GM12878 (cell line): ENCODE measurements at regions not wholly inside any gene's neighbourhood (a gene's known extent, or its start where the extent isn't known, plus 50 kb on each side); places are given as distances from the start of the nearest gene placed in this dataset.

Experiments
- ATAC-seq: fragments of 200-7000 bp; cut with Tn5 transposase; 3 replicates; pipeline ENCODE4 v1.9.1; 2020; ENCODE audit warnings: mild to moderate bottlenecking, moderate library complexity
- BruUV-seq: library from RNA; stranded (reverse); fragments of 400-500 nt; replicated peaks from 2 replicates; lab custom pipeline; 2021; lab: Mats Ljungman, UMichigan
- CTCF ChIA-PET: fragments of 300-600 bp; sonication (Branson Sonifier 250); formaldehyde crosslinking; extraction: SDS; loops from one replicate; lab custom pipeline; 2021; ENCODE audit warnings: inconsistent platforms; lab: Yijun Ruan, JAX
- POLR2A ChIA-PET: fragments of 350-600 bp; formaldehyde crosslinking; extraction: SDS; loops from one replicate; lab custom pipeline; 2021; ENCODE audit warnings: inconsistent platforms; lab: Charles Lee
- RAD21 ChIA-PET: fragments of 300-600 bp; sonication (Branson Sonifier 250); formaldehyde crosslinking; loops from one replicate; lab custom pipeline; 2023; ENCODE audit warnings: antibody characterized with exemption; ENCODE audit not compliant: unreplicated experiment; lab: Charles Lee
- SMC1A ChIA-PET: fragments of 300-600 bp; sonication (Branson Sonifier 250); formaldehyde crosslinking; loops from one replicate; lab custom pipeline; 2023; ENCODE audit not compliant: unreplicated experiment, uncharacterized antibody; lab: Charles Lee
- DNase-seq: peaks from one replicate; pipeline ENCODE4 v3.0.0-alpha.2; 2011; ENCODE audit warnings: low read depth, low spot score
- FAIRE-seq: peaks from 3 replicates; lab custom pipeline; 2011; peaks lifted over from hg19 to GRCh38; lab: Jason Lieb, UNC
- H2AFZ ChIP-seq: 2 replicates; pipeline ENCODE4 v1.6.0; 2011; ENCODE audit warnings: low read depth, low read length, control low read depth; ENCODE audit not compliant: control insufficient read depth
- H3K27ac ChIP-seq: 2 replicates; pipeline ENCODE4 v1.5.1; 2011; ENCODE audit warnings: control low read depth; ENCODE audit not compliant: control insufficient read depth, insufficient read depth
- H3K27me3 ChIP-seq, 2 experiments: replicated peaks in 1 of 2; 2 replicates each; pipeline versions ENCODE4 v1.6.0 to v1.6.1; 2011; ENCODE audit warnings: low read length in 1 of 2; ENCODE audit not compliant: control insufficient read depth in 2 of 2, insufficient read depth in 2 of 2
- H3K36me3 ChIP-seq, 2 experiments: 2 replicates each; pipeline ENCODE4 v1.5.1; 2011; ENCODE audit warnings: low read length in 1 of 2; ENCODE audit not compliant: control insufficient read depth in 2 of 2, insufficient read depth in 2 of 2
- H3K4me1 ChIP-seq: 2 replicates; pipeline ENCODE4 v1.6.1; 2011; ENCODE audit warnings: mild to moderate bottlenecking, low read length, moderate library complexity, mixed read lengths; ENCODE audit not compliant: control insufficient read depth, insufficient read depth
- H3K4me2 ChIP-seq: 2 replicates; pipeline ENCODE4 v1.6.0; 2011; ENCODE audit warnings: control low read depth; ENCODE audit not compliant: control insufficient read depth, insufficient read depth
- H3K4me3 ChIP-seq: fragments of 200-600 bp; sonication (generic); 2 replicates; pipeline ENCODE4 v1.5.1; 2016
- H3K79me2 ChIP-seq: 2 replicates; pipeline ENCODE4 v1.6.0; 2011; ENCODE audit warnings: low read length; ENCODE audit not compliant: control insufficient read depth, insufficient read depth
- H3K9ac ChIP-seq: 2 replicates; pipeline ENCODE4 v1.8.0; 2011; ENCODE audit warnings: low read length, control low read depth, mixed read lengths; ENCODE audit not compliant: control insufficient read depth, insufficient read depth
- H3K9me3 ChIP-seq: replicated peaks from 3 replicates; pipeline ENCODE4 v1.5.1; 2011; ENCODE audit warnings: mild to moderate bottlenecking, low read length; ENCODE audit not compliant: control insufficient read depth, insufficient read depth
- H4K20me1 ChIP-seq: 2 replicates; pipeline ENCODE4 v1.6.0; 2011; ENCODE audit not compliant: control insufficient read depth, insufficient read depth
- CBFB ChIP-seq: IDR thresholded peaks from 2 replicates; pipeline ENCODE4 v1.6.1; 2016; ENCODE audit warnings: antibody characterized with exemption, low read depth
- CBX5 ChIP-seq: sonication (generic); IDR thresholded peaks from 2 replicates; pipeline ENCODE4 v1.6.1; 2016; ENCODE audit warnings: low read depth, moderate library complexity, mild to moderate bottlenecking, inconsistent platforms
- IKZF1 ChIP-seq: fragments of 450-650 bp; conservative IDR thresholded peaks from 2 replicates; pipeline ENCODE4 v1.6.1; 2017; ENCODE audit warnings: antibody characterized with exemption, mild to moderate bottlenecking
- IRF4 ChIP-seq: IDR thresholded peaks from 2 replicates; pipeline ENCODE4 v1.6.1; 2011; ENCODE audit warnings: low read depth, low read length
- LARP7 ChIP-seq: fragments of 450-650 bp; IDR thresholded peaks from 2 replicates; pipeline ENCODE4 v1.6.1; 2017; ENCODE audit warnings: mild to moderate bottlenecking
- MEF2A ChIP-seq: IDR thresholded peaks from 2 replicates; pipeline ENCODE4 v1.6.1; 2011; ENCODE audit warnings: low read depth, mild to moderate bottlenecking, low read length, moderate library complexity; ENCODE audit not compliant: insufficient read depth
- NFYA ChIP-seq: IDR thresholded peaks from 2 replicates; pipeline ENCODE4 v1.6.1; 2011; ENCODE audit warnings: low read depth, mild to moderate bottlenecking, low read length, improper control_type of control experiment, borderline replicate concordance
- RAD51 ChIP-seq: fragments of 450-650 bp; IDR thresholded peaks from 2 replicates; pipeline ENCODE4 v1.6.1; 2016; ENCODE audit warnings: moderate library complexity, mild to moderate bottlenecking, inconsistent platforms
- TBL1XR1 ChIP-seq: IDR thresholded peaks from 2 replicates; pipeline ENCODE4 v1.6.1; 2012; ENCODE audit warnings: low read depth, low read length, improper control_type of control experiment
- in situ Hi-C: fragments of 300-500 bp; cut with MboI; formaldehyde crosslinking; loops from 9 replicates; pipeline ENCODE4 v1.14.3; 2018; ENCODE audit warnings: mixed read lengths
- intact Hi-C: fragments of 100-400 bp; cut with micrococcal nuclease; formaldehyde crosslinking; loops from one replicate; pipeline ENCODE4 v1.14.2; 2022; ENCODE audit not compliant: unreplicated experiment
- TF ChIP-seq, protein P1 (sequence below): fragments of 450-650 bp; IDR thresholded peaks from 2 replicates; pipeline ENCODE4 v1.6.1; 2016; ENCODE audit warnings: mild to moderate bottlenecking, moderate library complexity, borderline replicate concordance
- TF ChIP-seq, protein P2 (sequence below): fragments of 450-650 bp; IDR thresholded peaks from 2 replicates; pipeline ENCODE4 v1.6.1; 2017; ENCODE audit warnings: mild to moderate bottlenecking, moderate library complexity
- TF ChIP-seq, protein P3 (sequence below): IDR thresholded peaks from 2 replicates; pipeline ENCODE4 v1.6.1; 2012; ENCODE audit warnings: improper control_type of control experiment, low read depth, low read length; ENCODE audit not compliant: insufficient replicate concordance

- ChIA-PET POLR2A (interaction anchor here (0.6 kb wide), 1 partner anchor 1415 kb away, joined by 3 read pairs; no protein-coding TSS in a partner anchor), SMC1A (no interaction called here), RAD21 (no interaction called here), CTCF (no interaction called here)
- H3K4me1 ChIP-seq = no peaks in the 10 kb centered on the region
- H3K9me3 ChIP-seq = no peaks in the 10 kb centered on the region
- in situ Hi-C loops = no loop called here
- no peaks in the 10 kb centered on the region for H3K79me2 ChIP-seq
- intact Hi-C loops = no loop called here
- H3K27me3 ChIP-seq = no peaks in the 10 kb centered on the region
- H2AFZ ChIP-seq = no peak overlapping the region
- H3K4me2 ChIP-seq = no peak overlapping the region
- no peak overlapping the region for H3K9ac ChIP-seq
- ATAC-seq (no peak), FAIRE-seq (no peak), DNase-seq (no peak)
- H3K4me3 ChIP-seq = no peak overlapping the region
- H3K36me3 ChIP-seq = no peaks in the 10 kb centered on the region
- BruUV-seq = no TSS peak
- no peak overlapping the region for H3K27ac ChIP-seq
- no peaks in the 10 kb centered on the region for H4K20me1 ChIP-seq
- no peak for TF ChIP-seq LARP7
- TF ChIP-seq, protein P1, sequence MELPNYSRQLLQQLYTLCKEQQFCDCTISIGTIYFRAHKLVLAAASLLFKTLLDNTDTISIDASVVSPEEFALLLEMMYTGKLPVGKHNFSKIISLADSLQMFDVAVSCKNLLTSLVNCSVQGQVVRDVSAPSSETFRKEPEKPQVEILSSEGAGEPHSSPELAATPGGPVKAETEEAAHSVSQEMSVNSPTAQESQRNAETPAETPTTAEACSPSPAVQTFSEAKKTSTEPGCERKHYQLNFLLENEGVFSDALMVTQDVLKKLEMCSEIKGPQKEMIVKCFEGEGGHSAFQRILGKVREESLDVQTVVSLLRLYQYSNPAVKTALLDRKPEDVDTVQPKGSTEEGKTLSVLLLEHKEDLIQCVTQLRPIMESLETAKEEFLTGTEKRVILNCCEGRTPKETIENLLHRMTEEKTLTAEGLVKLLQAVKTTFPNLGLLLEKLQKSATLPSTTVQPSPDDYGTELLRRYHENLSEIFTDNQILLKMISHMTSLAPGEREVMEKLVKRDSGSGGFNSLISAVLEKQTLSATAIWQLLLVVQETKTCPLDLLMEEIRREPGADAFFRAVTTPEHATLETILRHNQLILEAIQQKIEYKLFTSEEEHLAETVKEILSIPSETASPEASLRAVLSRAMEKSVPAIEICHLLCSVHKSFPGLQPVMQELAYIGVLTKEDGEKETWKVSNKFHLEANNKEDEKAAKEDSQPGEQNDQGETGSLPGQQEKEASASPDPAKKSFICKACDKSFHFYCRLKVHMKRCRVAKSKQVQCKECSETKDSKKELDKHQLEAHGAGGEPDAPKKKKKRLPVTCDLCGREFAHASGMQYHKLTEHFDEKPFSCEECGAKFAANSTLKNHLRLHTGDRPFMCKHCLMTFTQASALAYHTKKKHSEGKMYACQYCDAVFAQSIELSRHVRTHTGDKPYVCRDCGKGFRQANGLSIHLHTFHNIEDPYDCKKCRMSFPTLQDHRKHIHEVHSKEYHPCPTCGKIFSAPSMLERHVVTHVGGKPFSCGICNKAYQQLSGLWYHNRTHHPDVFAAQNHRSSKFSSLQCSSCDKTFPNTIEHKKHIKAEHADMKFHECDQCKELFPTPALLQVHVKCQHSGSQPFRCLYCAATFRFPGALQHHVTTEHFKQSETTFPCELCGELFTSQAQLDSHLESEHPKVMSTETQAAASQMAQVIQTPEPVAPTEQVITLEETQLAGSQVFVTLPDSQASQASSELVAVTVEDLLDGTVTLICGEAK = no peak
- TF ChIP-seq, protein P2, sequence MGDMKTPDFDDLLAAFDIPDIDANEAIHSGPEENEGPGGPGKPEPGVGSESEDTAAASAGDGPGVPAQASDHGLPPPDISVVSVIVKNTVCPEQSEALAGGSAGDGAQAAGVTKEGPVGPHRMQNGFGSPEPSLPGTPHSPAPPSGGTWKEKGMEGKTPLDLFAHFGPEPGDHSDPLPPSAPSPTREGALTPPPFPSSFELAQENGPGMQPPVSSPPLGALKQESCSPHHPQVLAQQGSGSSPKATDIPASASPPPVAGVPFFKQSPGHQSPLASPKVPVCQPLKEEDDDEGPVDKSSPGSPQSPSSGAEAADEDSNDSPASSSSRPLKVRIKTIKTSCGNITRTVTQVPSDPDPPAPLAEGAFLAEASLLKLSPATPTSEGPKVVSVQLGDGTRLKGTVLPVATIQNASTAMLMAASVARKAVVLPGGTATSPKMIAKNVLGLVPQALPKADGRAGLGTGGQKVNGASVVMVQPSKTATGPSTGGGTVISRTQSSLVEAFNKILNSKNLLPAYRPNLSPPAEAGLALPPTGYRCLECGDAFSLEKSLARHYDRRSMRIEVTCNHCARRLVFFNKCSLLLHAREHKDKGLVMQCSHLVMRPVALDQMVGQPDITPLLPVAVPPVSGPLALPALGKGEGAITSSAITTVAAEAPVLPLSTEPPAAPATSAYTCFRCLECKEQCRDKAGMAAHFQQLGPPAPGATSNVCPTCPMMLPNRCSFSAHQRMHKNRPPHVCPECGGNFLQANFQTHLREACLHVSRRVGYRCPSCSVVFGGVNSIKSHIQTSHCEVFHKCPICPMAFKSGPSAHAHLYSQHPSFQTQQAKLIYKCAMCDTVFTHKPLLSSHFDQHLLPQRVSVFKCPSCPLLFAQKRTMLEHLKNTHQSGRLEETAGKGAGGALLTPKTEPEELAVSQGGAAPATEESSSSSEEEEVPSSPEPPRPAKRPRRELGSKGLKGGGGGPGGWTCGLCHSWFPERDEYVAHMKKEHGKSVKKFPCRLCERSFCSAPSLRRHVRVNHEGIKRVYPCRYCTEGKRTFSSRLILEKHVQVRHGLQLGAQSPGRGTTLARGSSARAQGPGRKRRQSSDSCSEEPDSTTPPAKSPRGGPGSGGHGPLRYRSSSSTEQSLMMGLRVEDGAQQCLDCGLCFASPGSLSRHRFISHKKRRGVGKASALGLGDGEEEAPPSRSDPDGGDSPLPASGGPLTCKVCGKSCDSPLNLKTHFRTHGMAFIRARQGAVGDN = no peak
- TF ChIP-seq MEF2A = no peak
- TF ChIP-seq TBL1XR1 = no peak
- TF ChIP-seq CBFB = no peak
- no peak for TF ChIP-seq NFYA
- TF ChIP-seq CBX5 = no peak
- no peak for TF ChIP-seq IKZF1
- TF ChIP-seq, protein P3, sequence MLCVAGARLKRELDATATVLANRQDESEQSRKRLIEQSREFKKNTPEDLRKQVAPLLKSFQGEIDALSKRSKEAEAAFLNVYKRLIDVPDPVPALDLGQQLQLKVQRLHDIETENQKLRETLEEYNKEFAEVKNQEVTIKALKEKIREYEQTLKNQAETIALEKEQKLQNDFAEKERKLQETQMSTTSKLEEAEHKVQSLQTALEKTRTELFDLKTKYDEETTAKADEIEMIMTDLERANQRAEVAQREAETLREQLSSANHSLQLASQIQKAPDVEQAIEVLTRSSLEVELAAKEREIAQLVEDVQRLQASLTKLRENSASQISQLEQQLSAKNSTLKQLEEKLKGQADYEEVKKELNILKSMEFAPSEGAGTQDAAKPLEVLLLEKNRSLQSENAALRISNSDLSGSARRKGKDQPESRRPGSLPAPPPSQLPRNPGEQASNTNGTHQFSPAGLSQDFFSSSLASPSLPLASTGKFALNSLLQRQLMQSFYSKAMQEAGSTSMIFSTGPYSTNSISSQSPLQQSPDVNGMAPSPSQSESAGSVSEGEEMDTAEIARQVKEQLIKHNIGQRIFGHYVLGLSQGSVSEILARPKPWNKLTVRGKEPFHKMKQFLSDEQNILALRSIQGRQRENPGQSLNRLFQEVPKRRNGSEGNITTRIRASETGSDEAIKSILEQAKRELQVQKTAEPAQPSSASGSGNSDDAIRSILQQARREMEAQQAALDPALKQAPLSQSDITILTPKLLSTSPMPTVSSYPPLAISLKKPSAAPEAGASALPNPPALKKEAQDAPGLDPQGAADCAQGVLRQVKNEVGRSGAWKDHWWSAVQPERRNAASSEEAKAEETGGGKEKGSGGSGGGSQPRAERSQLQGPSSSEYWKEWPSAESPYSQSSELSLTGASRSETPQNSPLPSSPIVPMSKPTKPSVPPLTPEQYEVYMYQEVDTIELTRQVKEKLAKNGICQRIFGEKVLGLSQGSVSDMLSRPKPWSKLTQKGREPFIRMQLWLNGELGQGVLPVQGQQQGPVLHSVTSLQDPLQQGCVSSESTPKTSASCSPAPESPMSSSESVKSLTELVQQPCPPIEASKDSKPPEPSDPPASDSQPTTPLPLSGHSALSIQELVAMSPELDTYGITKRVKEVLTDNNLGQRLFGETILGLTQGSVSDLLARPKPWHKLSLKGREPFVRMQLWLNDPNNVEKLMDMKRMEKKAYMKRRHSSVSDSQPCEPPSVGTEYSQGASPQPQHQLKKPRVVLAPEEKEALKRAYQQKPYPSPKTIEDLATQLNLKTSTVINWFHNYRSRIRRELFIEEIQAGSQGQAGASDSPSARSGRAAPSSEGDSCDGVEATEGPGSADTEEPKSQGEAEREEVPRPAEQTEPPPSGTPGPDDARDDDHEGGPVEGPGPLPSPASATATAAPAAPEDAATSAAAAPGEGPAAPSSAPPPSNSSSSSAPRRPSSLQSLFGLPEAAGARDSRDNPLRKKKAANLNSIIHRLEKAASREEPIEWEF = no peak
- no peak for TF ChIP-seq RAD51
- no peak for TF ChIP-seq IRF4
Observed at GRCh38 chr10:64726466-64726865, 1205.3 kb downstream of the REEP3 start.
